HepG2 (cell line): ENCODE measurements at regions not wholly inside any gene's neighbourhood (a gene's known extent, or its start where the extent isn't known, plus 50 kb on each side); places are given as distances from the start of the nearest gene placed in this dataset.

Experiments
- BORCS8-MEF2B ChIP-seq: sonication (generic); formaldehyde crosslinking; IDR thresholded peaks from 2 replicates; pipeline ENCODE4 v1.8.0; 2022; ENCODE audit warnings: mild to moderate bottlenecking, missing genetic modification reagents
- HMG20B ChIP-seq: conservative IDR thresholded peaks from 2 replicates; pipeline ENCODE4 v1.6.1; 2016; ENCODE audit warnings: missing genetic modification reagents, missing compliant biosample characterization
- NR2C2 ChIP-seq: sonication (generic); formaldehyde crosslinking; IDR thresholded peaks from 2 replicates; pipeline ENCODE4 v1.4.0; 2020; ENCODE audit warnings: missing genetic modification reagents, mild to moderate bottlenecking, moderate library complexity, borderline replicate concordance
- ONECUT2 ChIP-seq: sonication (generic); formaldehyde crosslinking; IDR thresholded peaks from 2 replicates; pipeline ENCODE4 v1.4.0; 2020; ENCODE audit warnings: missing genetic modification reagents
- PPARG ChIP-seq: conservative IDR thresholded peaks from 2 replicates; pipeline ENCODE4 v1.6.1; 2016; ENCODE audit warnings: missing biosample characterization, missing genetic modification reagents
- RCOR2 ChIP-seq: IDR thresholded peaks from 2 replicates; pipeline ENCODE4 v1.6.1; 2016; ENCODE audit warnings: missing biosample characterization, missing genetic modification reagents
- ZBTB20 ChIP-seq: sonication (generic); formaldehyde crosslinking; IDR thresholded peaks from 2 replicates; pipeline ENCODE4 v1.8.1; 2023; ENCODE audit warnings: missing genetic modification reagents, low read depth, mild to moderate bottlenecking, borderline replicate concordance
- ZMYM2 ChIP-seq: sonication (generic); formaldehyde crosslinking; IDR thresholded peaks from 2 replicates; pipeline ENCODE4 v1.8.0; 2022; ENCODE audit warnings: mild to moderate bottlenecking, missing genetic modification reagents
- ZNF264 ChIP-seq: sonication (generic); formaldehyde crosslinking; IDR thresholded peaks from 2 replicates; pipeline ENCODE4 v1.4.0; 2020; ENCODE audit warnings: missing genetic modification reagents
- ZNF281 ChIP-seq: sonication (generic); formaldehyde crosslinking; IDR thresholded peaks from 2 replicates; pipeline ENCODE4 v1.4.0; 2020; ENCODE audit warnings: missing genetic modification reagents, borderline replicate concordance
- ZNF703 ChIP-seq: sonication (generic); formaldehyde crosslinking; IDR thresholded peaks from 2 replicates; pipeline ENCODE4 v1.5.1; 2020; ENCODE audit warnings: missing genetic modification reagents, mild to moderate bottlenecking, moderate library complexity, borderline replicate concordance
- TF ChIP-seq, protein P1 (sequence below): IDR thresholded peaks from 2 replicates; pipeline ENCODE4 v1.6.1; 2016; ENCODE audit warnings: low read depth, missing genetic modification reagents, missing compliant biosample characterization
- TF ChIP-seq, protein P2 (sequence below): sonication (generic); formaldehyde crosslinking; IDR thresholded peaks from 2 replicates; pipeline ENCODE4 v1.5.0; 2020; ENCODE audit warnings: missing genetic modification reagents
- TF ChIP-seq, protein P3 (sequence below): IDR thresholded peaks from 2 replicates; pipeline ENCODE4 v1.6.1; 2016; ENCODE audit warnings: missing biosample characterization, missing genetic modification reagents, low read depth

DNA sequence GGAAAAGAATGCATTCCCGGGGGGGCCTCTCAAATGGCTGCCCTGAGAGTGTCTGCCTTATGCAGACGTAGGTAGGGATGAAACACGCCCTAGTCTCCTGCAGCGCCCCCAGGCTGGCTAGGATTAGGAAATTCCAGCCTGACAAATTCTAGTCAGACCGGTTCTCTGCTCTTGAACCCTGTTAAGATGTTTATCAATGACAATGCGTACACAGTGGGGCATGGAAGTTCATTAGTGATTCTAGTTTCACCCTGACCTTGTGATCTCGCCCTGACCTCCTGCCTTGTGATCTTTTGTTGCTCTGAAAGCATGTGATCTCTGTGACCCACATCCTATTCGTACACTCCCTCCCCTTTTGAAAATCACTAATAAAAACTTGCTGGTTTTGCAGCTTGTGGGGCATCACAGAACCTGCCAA is 88.7 kb downstream of the MAP3K8 start (continued):
- 0 out of 2 replicates have a peak, but pooled peaks have one; percentile 26 for TF ChIP-seq ZNF264 (CRISPR knock-in tag)
- TF ChIP-seq, protein P1, sequence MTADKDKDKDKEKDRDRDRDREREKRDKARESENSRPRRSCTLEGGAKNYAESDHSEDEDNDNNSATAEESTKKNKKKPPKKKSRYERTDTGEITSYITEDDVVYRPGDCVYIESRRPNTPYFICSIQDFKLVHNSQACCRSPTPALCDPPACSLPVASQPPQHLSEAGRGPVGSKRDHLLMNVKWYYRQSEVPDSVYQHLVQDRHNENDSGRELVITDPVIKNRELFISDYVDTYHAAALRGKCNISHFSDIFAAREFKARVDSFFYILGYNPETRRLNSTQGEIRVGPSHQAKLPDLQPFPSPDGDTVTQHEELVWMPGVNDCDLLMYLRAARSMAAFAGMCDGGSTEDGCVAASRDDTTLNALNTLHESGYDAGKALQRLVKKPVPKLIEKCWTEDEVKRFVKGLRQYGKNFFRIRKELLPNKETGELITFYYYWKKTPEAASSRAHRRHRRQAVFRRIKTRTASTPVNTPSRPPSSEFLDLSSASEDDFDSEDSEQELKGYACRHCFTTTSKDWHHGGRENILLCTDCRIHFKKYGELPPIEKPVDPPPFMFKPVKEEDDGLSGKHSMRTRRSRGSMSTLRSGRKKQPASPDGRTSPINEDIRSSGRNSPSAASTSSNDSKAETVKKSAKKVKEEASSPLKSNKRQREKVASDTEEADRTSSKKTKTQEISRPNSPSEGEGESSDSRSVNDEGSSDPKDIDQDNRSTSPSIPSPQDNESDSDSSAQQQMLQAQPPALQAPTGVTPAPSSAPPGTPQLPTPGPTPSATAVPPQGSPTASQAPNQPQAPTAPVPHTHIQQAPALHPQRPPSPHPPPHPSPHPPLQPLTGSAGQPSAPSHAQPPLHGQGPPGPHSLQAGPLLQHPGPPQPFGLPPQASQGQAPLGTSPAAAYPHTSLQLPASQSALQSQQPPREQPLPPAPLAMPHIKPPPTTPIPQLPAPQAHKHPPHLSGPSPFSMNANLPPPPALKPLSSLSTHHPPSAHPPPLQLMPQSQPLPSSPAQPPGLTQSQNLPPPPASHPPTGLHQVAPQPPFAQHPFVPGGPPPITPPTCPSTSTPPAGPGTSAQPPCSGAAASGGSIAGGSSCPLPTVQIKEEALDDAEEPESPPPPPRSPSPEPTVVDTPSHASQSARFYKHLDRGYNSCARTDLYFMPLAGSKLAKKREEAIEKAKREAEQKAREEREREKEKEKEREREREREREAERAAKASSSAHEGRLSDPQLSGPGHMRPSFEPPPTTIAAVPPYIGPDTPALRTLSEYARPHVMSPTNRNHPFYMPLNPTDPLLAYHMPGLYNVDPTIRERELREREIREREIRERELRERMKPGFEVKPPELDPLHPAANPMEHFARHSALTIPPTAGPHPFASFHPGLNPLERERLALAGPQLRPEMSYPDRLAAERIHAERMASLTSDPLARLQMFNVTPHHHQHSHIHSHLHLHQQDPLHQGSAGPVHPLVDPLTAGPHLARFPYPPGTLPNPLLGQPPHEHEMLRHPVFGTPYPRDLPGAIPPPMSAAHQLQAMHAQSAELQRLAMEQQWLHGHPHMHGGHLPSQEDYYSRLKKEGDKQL, result peak; percentile 87; the same call in 1 of the 2 replicates
- peak; percentile 56; the same call in 1 of the 2 replicates for TF ChIP-seq BORCS8-MEF2B (CRISPR knock-in tag)
- TF ChIP-seq, protein P2, sequence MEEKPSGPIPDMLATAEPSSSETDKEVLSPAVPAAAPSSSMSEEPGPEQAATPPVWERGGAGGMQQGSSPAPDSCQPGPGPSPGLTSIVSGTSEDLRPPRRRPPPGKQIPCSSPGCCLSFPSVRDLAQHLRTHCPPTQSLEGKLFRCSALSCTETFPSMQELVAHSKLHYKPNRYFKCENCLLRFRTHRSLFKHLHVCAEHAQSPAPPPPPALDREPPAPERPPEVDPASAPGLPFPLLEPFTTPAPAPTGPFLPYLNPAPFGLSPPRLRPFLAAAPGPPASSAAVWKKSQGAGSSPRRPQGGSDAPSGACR (CRISPR knock-in tag), result peak; percentile 85; the same call in 1 of the 2 replicates
- TF ChIP-seq ZNF703 (CRISPR knock-in tag), result 0 out of 2 replicates have a peak, but pooled peaks have one; percentile 68
- TF ChIP-seq ZNF281 (CRISPR knock-in tag), result peak; percentile 78; the same call in 1 of the 2 replicates
- TF ChIP-seq RCOR2 (CRISPR knock-in tag), result peak; percentile 83
- TF ChIP-seq HMG20B (CRISPR knock-in tag), result peak; percentile 80
- peak; percentile 49; the same call in 1 of the 2 replicates for TF ChIP-seq ZBTB20
- TF ChIP-seq ONECUT2 (CRISPR knock-in tag), result peak; percentile 44; the same call in 1 of the 2 replicates
- TF ChIP-seq PPARG (CRISPR knock-in tag), result peak; percentile 89
- TF ChIP-seq, protein P3, sequence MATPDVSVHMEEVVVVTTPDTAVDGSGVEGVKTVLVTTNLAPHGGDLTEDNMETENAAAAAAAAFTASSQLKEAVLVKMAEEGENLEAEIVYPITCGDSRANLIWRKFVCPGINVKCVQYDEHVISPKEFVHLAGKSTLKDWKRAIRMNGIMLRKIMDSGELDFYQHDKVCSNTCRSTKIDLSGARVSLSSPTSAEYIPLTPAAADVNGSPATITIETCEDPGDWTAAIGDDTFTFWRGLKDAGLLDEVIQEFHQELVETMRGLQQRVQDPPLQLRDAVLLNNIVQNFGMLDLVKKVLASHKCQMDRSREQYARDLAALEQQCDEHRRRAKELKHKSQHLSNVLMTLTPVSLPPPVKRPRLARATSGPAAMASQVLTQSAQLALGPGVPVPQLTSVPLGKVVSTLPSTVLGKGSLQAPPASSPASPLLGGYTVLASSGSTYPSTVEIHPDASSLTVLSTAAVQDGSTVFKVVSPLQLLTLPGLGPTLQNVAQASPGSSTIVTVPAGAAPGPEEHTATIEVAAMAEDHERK (CRISPR knock-in tag), result 0 out of 2 replicates have a peak, but pooled peaks have one; percentile 21
- TF ChIP-seq NR2C2 (CRISPR knock-in tag), result peak; percentile 77
- peak; percentile 80 for TF ChIP-seq ZMYM2 (CRISPR knock-in tag)
